ENCODE measurements at regions not wholly inside any gene's neighbourhood (a gene's known extent, or its start where the extent isn't known, plus 50 kb on each side); places are given as distances from the start of the nearest gene placed in this dataset.
A peak's percentile ranks its signal among the peaks of the same experiment; 100 is the strongest.

DNA sequence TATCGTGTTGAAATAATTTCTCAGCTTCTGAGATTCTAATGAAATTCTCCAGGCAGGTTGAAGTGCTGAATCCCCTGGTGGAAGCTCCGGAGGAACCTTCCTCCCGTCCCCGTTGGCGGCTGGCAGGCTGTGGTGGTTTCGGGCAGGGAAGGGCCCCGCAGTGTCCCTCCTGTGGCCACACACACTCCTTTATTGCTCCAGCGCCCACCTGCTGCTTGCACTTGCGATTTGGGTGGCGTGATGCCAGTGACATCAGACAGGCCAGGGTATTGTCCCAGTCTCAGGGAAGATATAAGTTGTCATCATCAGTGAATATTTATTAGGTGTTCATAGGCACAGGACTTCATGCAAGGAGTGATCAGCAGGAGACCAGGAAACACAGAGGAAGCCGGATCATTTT lies 530.4 kb downstream of the QKI start (continued):
- TF ChIP-seq, protein P1, sequence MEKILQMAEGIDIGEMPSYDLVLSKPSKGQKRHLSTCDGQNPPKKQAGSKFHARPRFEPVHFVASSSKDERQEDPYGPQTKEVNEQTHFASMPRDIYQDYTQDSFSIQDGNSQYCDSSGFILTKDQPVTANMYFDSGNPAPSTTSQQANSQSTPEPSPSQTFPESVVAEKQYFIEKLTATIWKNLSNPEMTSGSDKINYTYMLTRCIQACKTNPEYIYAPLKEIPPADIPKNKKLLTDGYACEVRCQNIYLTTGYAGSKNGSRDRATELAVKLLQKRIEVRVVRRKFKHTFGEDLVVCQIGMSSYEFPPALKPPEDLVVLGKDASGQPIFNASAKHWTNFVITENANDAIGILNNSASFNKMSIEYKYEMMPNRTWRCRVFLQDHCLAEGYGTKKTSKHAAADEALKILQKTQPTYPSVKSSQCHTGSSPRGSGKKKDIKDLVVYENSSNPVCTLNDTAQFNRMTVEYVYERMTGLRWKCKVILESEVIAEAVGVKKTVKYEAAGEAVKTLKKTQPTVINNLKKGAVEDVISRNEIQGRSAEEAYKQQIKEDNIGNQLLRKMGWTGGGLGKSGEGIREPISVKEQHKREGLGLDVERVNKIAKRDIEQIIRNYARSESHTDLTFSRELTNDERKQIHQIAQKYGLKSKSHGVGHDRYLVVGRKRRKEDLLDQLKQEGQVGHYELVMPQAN (IDR thresholded peaks at IDR 0.05; ENCODE audit: borderline replicate concordance) = no peak
- no peak for TF ChIP-seq ZNF232 (CRISPR knock-in tag; IDR thresholded peaks at IDR 0.05)

DNA sequence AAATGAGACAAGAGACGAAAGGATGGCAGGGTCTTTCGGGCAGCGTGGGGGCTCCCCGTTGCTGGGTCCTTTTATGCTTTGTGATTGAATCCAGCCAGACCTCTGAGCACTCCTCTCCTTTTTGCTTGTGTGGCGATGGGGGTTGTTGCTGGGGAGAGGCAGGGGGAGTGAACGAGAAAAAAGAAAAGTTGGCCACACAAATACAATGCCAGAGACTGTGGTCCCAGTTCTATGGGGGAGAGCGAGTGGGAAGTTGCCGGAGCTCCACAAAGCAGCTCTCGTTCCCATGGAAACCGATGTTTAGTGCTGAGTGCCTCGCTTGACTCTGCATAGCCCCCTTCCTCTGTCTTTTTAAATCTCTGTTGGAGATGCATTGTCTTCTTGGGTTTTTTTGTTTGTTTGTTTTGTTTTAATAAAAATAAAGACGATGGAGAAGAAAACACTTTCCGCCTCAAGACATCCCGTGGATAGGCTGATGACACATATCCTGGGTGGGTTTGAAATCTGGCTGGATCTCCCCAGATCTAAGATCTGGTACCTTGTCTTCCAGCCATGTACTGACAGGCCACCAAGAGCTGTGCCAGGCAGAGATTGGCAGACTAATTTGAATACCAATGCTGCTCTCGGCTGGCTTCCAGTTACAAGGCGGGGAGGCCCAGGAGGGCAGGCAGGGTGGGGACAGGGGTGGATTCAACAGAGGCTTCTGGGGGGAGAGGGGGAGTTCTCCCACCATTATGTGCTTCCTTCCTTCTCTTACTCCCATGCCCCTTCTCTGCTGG lies 529.3 kb downstream of the QKI start:
- DNase-seq (ENCODE audit: extremely low read depth in 1 of 4, low spot score in 3 of 4) (no peak), FAIRE-seq (no peak), ATAC-seq (no peak)
- H3K4me1 ChIP-seq (replicated peaks in 1 of 2; ENCODE audit: control insufficient read depth in 2 of 2, insufficient read depth in 2 of 2, low read length in 2 of 2) = no peaks in the 10 kb centered on the region
- TF ChIP-seq RFX1 (IDR thresholded peaks at IDR 0.05) (peak; percentile 63), WHSC1 (IDR thresholded peaks at IDR 0.05; ENCODE audit: low read length) (no peak), KDM1A (IDR thresholded peaks at IDR 0.05) (no peak), SREBF2 (CRISPR knock-in tag; IDR thresholded peaks at IDR 0.05) (no peak)
- ChIA-PET CTCF (ENCODE audit: low intra/inter-chr PET ratio) (no interaction called here), POLR2A (interaction anchor here (0.6 to 1.0 kb wide), 2 partner anchors 11 to 228 kb away, joined by 3 read pairs; no protein-coding TSS in a partner anchor)
- no TSS peak for BruUV-seq (replicated peaks)
- intact Hi-C loops (cut with micrococcal nuclease) = no loop called here
- no peak overlapping the region for H3K9ac ChIP-seq (ENCODE audit: insufficient read depth in 1 of 2, low read depth in 2 of 2, low read length in 2 of 2)
- H3K27me3 ChIP-seq (ENCODE audit: control insufficient read depth in 2 of 2, insufficient read depth in 2 of 2, low read length in 2 of 2) = peaks cover 43 to 46% of the 10 kb centered on the region in 2 experiments
- peaks cover 4% of the 10 kb centered on the region for H4K20me1 ChIP-seq (replicated peaks; ENCODE audit: control insufficient read depth, insufficient read depth, low read length)
- no peak overlapping the region for H2AFZ ChIP-seq (ENCODE audit: low read depth, low read length)
- no peaks in the 10 kb centered on the region for H3K36me3 ChIP-seq (ENCODE audit: control insufficient read depth, insufficient read depth, low read length)
- no peak overlapping the region for H3K4me2 ChIP-seq (ENCODE audit: insufficient read depth, low read length)
- WGBS (ENCODE audit: insufficient coverage, low coverage, missing lambda C conversion rate) = 2% methylated on average over 16 of the region's 16 CpGs
- H3K4me3 ChIP-seq = no peak overlapping the region
- H3K9me3 ChIP-seq (replicated peaks; ENCODE audit: control insufficient read depth, insufficient read depth, low read depth, low read length) = no peaks in the 10 kb centered on the region
- in situ Hi-C loops (cut with MboI) = no loop called here
- H3K79me2 ChIP-seq (ENCODE audit: control insufficient read depth, insufficient read depth, low read length) = no peaks in the 10 kb centered on the region
- no peaks in the 10 kb centered on the region for H3K9me1 ChIP-seq (ENCODE audit: control insufficient read depth, insufficient read depth, low read length)
- H3K27ac ChIP-seq (ENCODE audit: extremely low read depth, low read depth, low read length) = no peak overlapping the region

Data from K562 (cell line).